ENCODE measurements at regions not wholly inside any gene's neighbourhood (a gene's known extent, or its start where the extent isn't known, plus 50 kb on each side); places are given as distances from the start of the nearest gene placed in this dataset.

DNA sequence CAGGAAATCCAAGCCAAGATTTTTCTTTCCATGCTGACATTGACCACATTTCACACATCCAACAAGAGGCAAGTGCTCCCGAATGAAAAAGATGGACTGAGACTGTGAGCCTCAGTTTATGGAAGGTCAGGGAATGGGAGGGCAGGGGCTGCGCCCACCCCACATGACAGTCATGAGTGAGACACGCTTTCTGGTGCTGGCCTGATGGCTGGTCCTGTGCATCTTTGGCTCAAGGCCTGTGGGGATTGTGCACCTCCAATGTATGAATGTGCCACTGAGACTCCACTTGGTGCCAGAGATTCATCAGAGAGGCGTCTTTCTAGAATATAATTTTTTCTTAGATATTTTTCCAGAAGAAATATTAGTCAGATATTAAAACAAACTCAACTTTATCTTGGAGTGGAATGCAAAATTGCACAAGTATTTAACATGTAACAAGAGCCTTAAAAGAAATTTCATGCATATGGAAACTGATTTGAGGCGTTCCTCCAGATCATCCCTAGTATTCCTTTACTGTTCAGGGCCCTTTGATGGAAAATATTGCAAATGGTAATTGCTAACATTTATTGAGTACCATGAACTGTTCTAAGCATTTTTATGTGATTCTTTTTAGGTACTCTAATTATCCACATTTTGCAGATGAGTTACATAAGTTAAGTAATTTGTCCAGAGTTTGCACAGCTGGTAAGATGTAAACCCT, 87.3 kb upstream of the GPR45 start:
- no peaks in the 10 kb centered on the region for H3K9me3 ChIP-seq (ENCODE audit: insufficient read depth in 2 of 2, low read depth in 1 of 2, low read length in 1 of 2)
- H2BK15ac ChIP-seq (ENCODE audit: low read length) = no peak overlapping the region
- no peaks in the 10 kb centered on the region for H4K20me1 ChIP-seq (replicated peaks in 1 of 2; ENCODE audit: control insufficient read depth in 1 of 2, insufficient read depth in 2 of 2, low read length in 2 of 2)
- H3K4me3 ChIP-seq (ENCODE audit: extremely low read depth in 1 of 4, insufficient read depth in 2 of 4, low read depth in 3 of 4, low read length in 4 of 4) = no peak overlapping the region
- no peak overlapping the region for H3K4me2 ChIP-seq (ENCODE audit: insufficient read depth in 1 of 2, low read depth in 2 of 2, low read length in 2 of 2)
- H3K9ac ChIP-seq (replicated peaks in 1 of 4; ENCODE audit: extremely low read depth in 1 of 4, low read depth in 3 of 4, low read length in 3 of 4) = no peak overlapping the region
- ChIA-PET POLR2A (ENCODE audit: partially characterized antibody) (no interaction called here), CTCF (ENCODE audit: partially characterized antibody) (interaction anchor here (1.2 to 1.5 kb wide), 2 partner anchors 13 to 81 kb away, joined by 3 to 5 read pairs; no protein-coding TSS in a partner anchor)
- H2BK12ac ChIP-seq (ENCODE audit: low read depth, low read length) = no peak overlapping the region
- H3K27me3 ChIP-seq (replicated peaks in 1 of 4; ENCODE audit: control insufficient read depth in 3 of 4, extremely low read depth in 1 of 4, insufficient read depth in 3 of 4, low read length in 3 of 4) = no peaks in the 10 kb centered on the region
- no peaks in the 10 kb centered on the region for H3K36me3 ChIP-seq (ENCODE audit: control insufficient read depth in 2 of 4, insufficient read depth in 4 of 4, low read length in 3 of 4)
- no peaks in the 10 kb centered on the region for H3K4me1 ChIP-seq (replicated peaks in 1 of 4; ENCODE audit: control insufficient read depth in 3 of 4, insufficient read depth in 4 of 4, low read length in 3 of 4)
- no peak overlapping the region for H3K4ac ChIP-seq (replicated peaks; ENCODE audit: insufficient read length, low read depth, low read length)
- H4K91ac ChIP-seq (replicated peaks; ENCODE audit: insufficient read length, low read length) = no peak overlapping the region
- peaks cover 2% of the 10 kb centered on the region; the same call in 1 of the 2 replicates for H3K23me2 ChIP-seq (ENCODE audit: low read depth, low read length)
- no peak overlapping the region for H2BK5ac ChIP-seq (ENCODE audit: low read depth, low read length)
- no peak overlapping the region for H3K14ac ChIP-seq (ENCODE audit: insufficient read length)
- H2AK5ac ChIP-seq (ENCODE audit: low read depth, low read length) = no peak overlapping the region
- no peak overlapping the region for H2AFZ ChIP-seq (ENCODE audit: low read length)
- no peak for FAIRE-seq
- H3K56ac ChIP-seq (replicated peaks; ENCODE audit: insufficient read length, low read depth, low read length) = no peak overlapping the region
- TF ChIP-seq BRCA1 (IDR thresholded peaks at IDR 0.05; ENCODE audit: low read depth, low read length) (no peak), POU5F1 (IDR thresholded peaks at IDR 0.05; ENCODE audit: low read depth, low read length) (no peak), HDAC6 (IDR thresholded peaks at IDR 0.05; ENCODE audit: low read depth, low read length) (no peak), TAF1 (IDR thresholded peaks at IDR 0.05; ENCODE audit: low read depth, low read length) (no peak), SRF (IDR thresholded peaks at IDR 0.05; ENCODE audit: low read depth, low read length) (no peak), CEBPB (IDR thresholded peaks at IDR 0.05; ENCODE audit: low read depth, low read length) (no peak), KDM4A (IDR thresholded peaks at IDR 0.05; ENCODE audit: low read depth, low read length, severe bottlenecking) (no peak), RNF2 (IDR thresholded peaks at IDR 0.05; ENCODE audit: borderline replicate concordance, low read depth, low read length, missing control alignments, poor library complexity, severe bottlenecking) (no peak), SIX5 (IDR thresholded peaks at IDR 0.05; ENCODE audit: low read depth, low read length) (no peak), TBP (IDR thresholded peaks at IDR 0.05; ENCODE audit: low read depth, low read length) (no peak), GTF2F1 (IDR thresholded peaks at IDR 0.05; ENCODE audit: borderline replicate concordance, low read depth, low read length) (no peak), ZNF274 (IDR thresholded peaks at IDR 0.05; ENCODE audit: borderline replicate concordance, extremely low read depth, low read length) (no peak), SP4 (IDR thresholded peaks at IDR 0.05; ENCODE audit: low read length) (no peak)
- TF ChIP-seq, protein P1, sequence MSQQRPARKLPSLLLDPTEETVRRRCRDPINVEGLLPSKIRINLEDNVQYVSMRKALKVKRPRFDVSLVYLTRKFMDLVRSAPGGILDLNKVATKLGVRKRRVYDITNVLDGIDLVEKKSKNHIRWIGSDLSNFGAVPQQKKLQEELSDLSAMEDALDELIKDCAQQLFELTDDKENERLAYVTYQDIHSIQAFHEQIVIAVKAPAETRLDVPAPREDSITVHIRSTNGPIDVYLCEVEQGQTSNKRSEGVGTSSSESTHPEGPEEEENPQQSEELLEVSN (IDR thresholded peaks at IDR 0.05) = no peak
- H3K79me2 ChIP-seq (ENCODE audit: control insufficient read depth in 1 of 2, insufficient read depth in 2 of 2, low read length in 2 of 2) = no peaks in the 10 kb centered on the region
- H2BK20ac ChIP-seq (ENCODE audit: low read length) = no peak overlapping the region
- H3K23ac ChIP-seq (ENCODE audit: insufficient read length) = no peak overlapping the region
- DNase-seq (ENCODE audit: low read depth in 1 of 2, low spot score in 2 of 2) = peak in 1 of 2 experiments; percentile 6
- no peak overlapping the region for H2BK120ac ChIP-seq (replicated peaks; ENCODE audit: low read depth, low read length)
- H4K8ac ChIP-seq (ENCODE audit: extremely low read depth, insufficient read depth, low read length) = no peak overlapping the region
- no peak overlapping the region for H4K5ac ChIP-seq (ENCODE audit: insufficient read length, low read depth, low read length)
- H3K18ac ChIP-seq (ENCODE audit: extremely low read depth, low read length) = no peak overlapping the region
- 80% methylated on average over 5 of the region's 5 CpGs; no CpG with 5 or more reads in 1 of the 2 experiments for WGBS, 2 experiments (ENCODE audit: extremely low coverage in 1 of 2, insufficient coverage in 1 of 2, insufficient read length in 1 of 2, insufficient replicate concordance in 2 of 2, low coverage in 1 of 2, low lambda C conversion rate in 2 of 2, missing lambda C conversion rate in 1 of 2)
- H3K27ac ChIP-seq (ENCODE audit: low read depth, low read length) = no peak overlapping the region
- H3K79me1 ChIP-seq (ENCODE audit: low read depth, low read length) = 0 out of 2 replicates have a peak, but pooled peaks cover 2% of the 10 kb centered on the region
